GM21360 (cell line): ENCODE measurements at regions not wholly inside any gene's neighbourhood (a gene's known extent, or its start where the extent isn't known, plus 50 kb on each side); places are given as distances from the start of the nearest gene placed in this dataset.
"Not testable (repeated sequence)": the region's sequence is repeated elsewhere in the genome, so short reads cannot be mapped to it uniquely, and the experiment has no call there.

Source experiments
- ATAC-seq: cut with Tn5 transposase; IDR thresholded peaks from one replicate; pipeline ENCODE4 v1.9.1; 2021; ENCODE audit warnings: mild to moderate bottlenecking, moderate library complexity; ENCODE audit not compliant: unreplicated experiment

- no peak for ATAC-seq
Measured at GRCh38 chr6:15747354-15747883, 84.6 kb upstream of the DTNBP1 start.

- ATAC-seq: no peak
Measured at GRCh38 chr6:15745781-15746180, 83.0 kb upstream of the DTNBP1 start.

GRCh38 chr6:15744818-15745402 is 82.1 kb upstream of the DTNBP1 start:
- ATAC-seq: no peak

GRCh38 chr6:15742013-15742412 is 79.2 kb upstream of the DTNBP1 start:
- not testable (repeated sequence) for ATAC-seq

- no peak for ATAC-seq
Measured at GRCh38 chr6:15741405-15741804, 78.6 kb upstream of the DTNBP1 start.

GRCh38 chr6:15739867-15740266 is 77.0 kb upstream of the DTNBP1 start:
- ATAC-seq: no peak

GRCh38 chr6:15739353-15739752 is 76.5 kb upstream of the DTNBP1 start:
- no peak for ATAC-seq

GRCh38 chr6:15738195-15738594 is 75.4 kb upstream of the DTNBP1 start:
- ATAC-seq: not testable (repeated sequence)

- no peak for ATAC-seq
Measured at GRCh38 chr6:15736297-15736696, 73.5 kb upstream of the DTNBP1 start.

GRCh38 chr6:15735567-15736265 is 72.9 kb upstream of the DTNBP1 start:
- ATAC-seq: no peak

- ATAC-seq: no peak
Measured at GRCh38 chr6:15734118-15734897, 71.5 kb upstream of the DTNBP1 start.

- no peak for ATAC-seq
Measured at GRCh38 chr6:15730922-15731321, 68.1 kb upstream of the DTNBP1 start.

GRCh38 chr6:15730442-15730841 is 67.6 kb upstream of the DTNBP1 start:
- no peak for ATAC-seq

GRCh38 chr6:15722731-15723130 is 59.9 kb upstream of the DTNBP1 start:
- no peak for ATAC-seq

- no peak for ATAC-seq
Measured at GRCh38 chr6:15716889-15717288, 54.1 kb upstream of the DTNBP1 start.

- ATAC-seq: no peak
Measured at GRCh38 chr6:15715851-15716250, 53.0 kb upstream of the DTNBP1 start.

GRCh38 chr6:15715060-15715459 is 52.2 kb upstream of the DTNBP1 start:
- ATAC-seq: no peak

- no peak for ATAC-seq
Measured at GRCh38 chr6:15714658-15715057, 51.8 kb upstream of the DTNBP1 start.

GRCh38 chr6:15713325-15713724 is 50.5 kb upstream of the DTNBP1 start:
- no peak for ATAC-seq

GRCh38 chr6:15712797-15713196 is 50.0 kb upstream of the DTNBP1 start:
- ATAC-seq: no peak
